ENCODE measurements at regions not wholly inside any gene's neighbourhood (a gene's known extent, or its start where the extent isn't known, plus 50 kb on each side); places are given as distances from the start of the nearest gene placed in this dataset.

DNA sequence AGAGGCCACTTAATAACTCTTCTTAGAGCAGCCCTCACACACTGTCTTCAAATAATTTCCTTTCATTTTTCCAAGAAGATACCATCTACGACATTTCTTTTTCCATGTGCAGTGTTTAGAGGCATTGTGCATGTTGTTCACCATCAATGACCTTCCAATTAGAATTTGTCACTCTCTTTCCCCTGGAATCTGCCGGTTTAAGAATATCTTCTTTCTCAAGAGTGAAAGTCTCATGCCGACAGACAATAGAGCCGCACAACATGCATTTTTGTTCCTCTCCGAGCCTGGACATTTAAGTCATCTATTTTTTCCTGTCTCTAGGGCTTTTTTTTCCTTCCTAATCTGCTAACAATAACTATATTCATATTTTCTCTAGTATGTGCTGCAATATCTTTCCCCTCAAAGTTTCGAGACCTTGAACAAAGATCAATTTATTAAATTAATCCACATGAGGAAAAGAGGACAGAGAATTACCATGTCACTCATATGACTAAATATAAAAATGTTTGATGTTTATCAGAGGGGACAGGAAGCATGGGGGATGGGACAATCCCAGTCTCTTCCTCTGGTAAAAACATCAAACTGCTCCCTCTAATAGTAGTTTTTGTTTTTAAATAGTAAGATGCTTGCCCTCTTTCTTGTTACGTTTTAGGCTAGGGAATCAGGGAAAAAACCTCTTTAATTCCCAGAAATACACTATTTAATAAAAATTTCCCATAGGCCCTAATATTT lies 893.4 kb downstream of the C6orf118 start:
- intact Hi-C loops (cut with micrococcal nuclease) = no loop called here
- DNase-seq (ENCODE audit: low read depth, low spot score) = no peak
- Histone ChIP-seq H3K4me2 (ENCODE audit: low read length) (no peak overlapping the region), H3K27ac (ENCODE audit: low read depth, low read length) (no peak overlapping the region), H3K4me3 (replicated peaks in 1 of 2; ENCODE audit: low read depth in 1 of 2, low read length in 2 of 2) (no peak overlapping the region), H3K9me3 (ENCODE audit: control insufficient read depth in 1 of 2, insufficient read depth in 1 of 2, low read depth in 1 of 2, low read length in 2 of 2) (peaks cover 12 to 20% of the 10 kb centered on the region in 2 experiments; a peak in 2 of 4 replicates), H2AFZ (ENCODE audit: low read depth, low read length, poor library complexity, severe bottlenecking) (no peak overlapping the region), H3K4me1 (ENCODE audit: control insufficient read depth in 1 of 2, insufficient read depth in 2 of 2, low read length in 2 of 2) (no peaks in the 10 kb centered on the region), H3K36me3 (ENCODE audit: control insufficient read depth in 1 of 2, insufficient read depth in 2 of 2, low read length in 2 of 2) (no peaks in the 10 kb centered on the region), H3K27me3 (ENCODE audit: insufficient read depth, low read length) (no peaks in the 10 kb centered on the region), H3K9me2 (ENCODE audit: insufficient read depth) (no peaks in the 10 kb centered on the region), H4K20me1 (ENCODE audit: insufficient read depth) (no peaks in the 10 kb centered on the region), H3K9ac (ENCODE audit: low read length) (no peak overlapping the region), H3K79me2 (ENCODE audit: insufficient read depth, low read length) (no peaks in the 10 kb centered on the region)
- ATAC-seq = no peak
- ChIA-PET CTCF (no interaction called here), RAD21 (ENCODE audit: low non-redundant PET in 1 of 2, low total read pairs in 2 of 2, uncharacterized antibody in 2 of 2, unreplicated experiment in 2 of 2) (no interaction called here), POLR2A (no interaction called here)
- TF ChIP-seq, protein P1, sequence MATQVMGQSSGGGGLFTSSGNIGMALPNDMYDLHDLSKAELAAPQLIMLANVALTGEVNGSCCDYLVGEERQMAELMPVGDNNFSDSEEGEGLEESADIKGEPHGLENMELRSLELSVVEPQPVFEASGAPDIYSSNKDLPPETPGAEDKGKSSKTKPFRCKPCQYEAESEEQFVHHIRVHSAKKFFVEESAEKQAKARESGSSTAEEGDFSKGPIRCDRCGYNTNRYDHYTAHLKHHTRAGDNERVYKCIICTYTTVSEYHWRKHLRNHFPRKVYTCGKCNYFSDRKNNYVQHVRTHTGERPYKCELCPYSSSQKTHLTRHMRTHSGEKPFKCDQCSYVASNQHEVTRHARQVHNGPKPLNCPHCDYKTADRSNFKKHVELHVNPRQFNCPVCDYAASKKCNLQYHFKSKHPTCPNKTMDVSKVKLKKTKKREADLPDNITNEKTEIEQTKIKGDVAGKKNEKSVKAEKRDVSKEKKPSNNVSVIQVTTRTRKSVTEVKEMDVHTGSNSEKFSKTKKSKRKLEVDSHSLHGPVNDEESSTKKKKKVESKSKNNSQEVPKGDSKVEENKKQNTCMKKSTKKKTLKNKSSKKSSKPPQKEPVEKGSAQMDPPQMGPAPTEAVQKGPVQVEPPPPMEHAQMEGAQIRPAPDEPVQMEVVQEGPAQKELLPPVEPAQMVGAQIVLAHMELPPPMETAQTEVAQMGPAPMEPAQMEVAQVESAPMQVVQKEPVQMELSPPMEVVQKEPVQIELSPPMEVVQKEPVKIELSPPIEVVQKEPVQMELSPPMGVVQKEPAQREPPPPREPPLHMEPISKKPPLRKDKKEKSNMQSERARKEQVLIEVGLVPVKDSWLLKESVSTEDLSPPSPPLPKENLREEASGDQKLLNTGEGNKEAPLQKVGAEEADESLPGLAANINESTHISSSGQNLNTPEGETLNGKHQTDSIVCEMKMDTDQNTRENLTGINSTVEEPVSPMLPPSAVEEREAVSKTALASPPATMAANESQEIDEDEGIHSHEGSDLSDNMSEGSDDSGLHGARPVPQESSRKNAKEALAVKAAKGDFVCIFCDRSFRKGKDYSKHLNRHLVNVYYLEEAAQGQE (IDR thresholded peaks at IDR 0.05; ENCODE audit: low read depth) = no peak
- TF ChIP-seq ZFX (IDR thresholded peaks at IDR 0.05) (no peak), YY1 (IDR thresholded peaks at IDR 0.05; ENCODE audit: extremely low read depth, insufficient replicate concordance, low read depth, low read length) (no peak), POLR2A (IDR thresholded peaks at IDR 0.05; ENCODE audit: borderline replicate concordance, extremely low read depth, insufficient read depth, insufficient read length) (no peak), JUND (IDR thresholded peaks at IDR 0.05) (no peak), RAD21 (IDR thresholded peaks at IDR 0.05; ENCODE audit: low read depth) (no peak), SRF (IDR thresholded peaks at IDR 0.05; ENCODE audit: low read depth) (no peak), POLR2AphosphoS5 (IDR thresholded peaks at IDR 0.05; ENCODE audit: low read depth, low read length) (no peak), ZNF274 (IDR thresholded peaks at IDR 0.05; ENCODE audit: low read depth, low read length) (no peak), EGR1 (IDR thresholded peaks at IDR 0.05; ENCODE audit: low read depth) (no peak), ELF1 (IDR thresholded peaks at IDR 0.05; ENCODE audit: borderline replicate concordance, low read depth) (no peak), EZH2 (IDR thresholded peaks at IDR 0.05) (no peak), CEBPB (IDR thresholded peaks at IDR 0.05; ENCODE audit: low read depth) (no peak), SIN3A (IDR thresholded peaks at IDR 0.05; ENCODE audit: low read depth) (no peak)
- TF ChIP-seq, protein P2, sequence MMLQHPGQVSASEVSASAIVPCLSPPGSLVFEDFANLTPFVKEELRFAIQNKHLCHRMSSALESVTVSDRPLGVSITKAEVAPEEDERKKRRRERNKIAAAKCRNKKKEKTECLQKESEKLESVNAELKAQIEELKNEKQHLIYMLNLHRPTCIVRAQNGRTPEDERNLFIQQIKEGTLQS (IDR thresholded peaks at IDR 0.05) = no peak
- TF ChIP-seq, protein P3, sequence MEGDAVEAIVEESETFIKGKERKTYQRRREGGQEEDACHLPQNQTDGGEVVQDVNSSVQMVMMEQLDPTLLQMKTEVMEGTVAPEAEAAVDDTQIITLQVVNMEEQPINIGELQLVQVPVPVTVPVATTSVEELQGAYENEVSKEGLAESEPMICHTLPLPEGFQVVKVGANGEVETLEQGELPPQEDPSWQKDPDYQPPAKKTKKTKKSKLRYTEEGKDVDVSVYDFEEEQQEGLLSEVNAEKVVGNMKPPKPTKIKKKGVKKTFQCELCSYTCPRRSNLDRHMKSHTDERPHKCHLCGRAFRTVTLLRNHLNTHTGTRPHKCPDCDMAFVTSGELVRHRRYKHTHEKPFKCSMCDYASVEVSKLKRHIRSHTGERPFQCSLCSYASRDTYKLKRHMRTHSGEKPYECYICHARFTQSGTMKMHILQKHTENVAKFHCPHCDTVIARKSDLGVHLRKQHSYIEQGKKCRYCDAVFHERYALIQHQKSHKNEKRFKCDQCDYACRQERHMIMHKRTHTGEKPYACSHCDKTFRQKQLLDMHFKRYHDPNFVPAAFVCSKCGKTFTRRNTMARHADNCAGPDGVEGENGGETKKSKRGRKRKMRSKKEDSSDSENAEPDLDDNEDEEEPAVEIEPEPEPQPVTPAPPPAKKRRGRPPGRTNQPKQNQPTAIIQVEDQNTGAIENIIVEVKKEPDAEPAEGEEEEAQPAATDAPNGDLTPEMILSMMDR (IDR thresholded peaks at IDR 0.05 in 2 of 3, conservative IDR thresholded peaks at IDR 0.05 in 1 of 3; ENCODE audit: borderline replicate concordance in 1 of 3, insufficient read depth in 1 of 3, low read depth in 2 of 3, low read length in 2 of 3) = no peak
- BruUV-seq (replicated peaks) = no TSS peak
